H1 (cell line): ENCODE measurements at regions not wholly inside any gene's neighbourhood (a gene's known extent, or its start where the extent isn't known, plus 50 kb on each side); places are given as distances from the start of the nearest gene placed in this dataset.

ENCODE experiments used
- CTCF ChIA-PET: fragments of 300-600 bp; sonication (Branson Sonifier 250); formaldehyde crosslinking; loops from one replicate; lab custom pipeline; 2021; ENCODE audit not compliant: partially characterized antibody; lab: Charles Lee
- POLR2A ChIA-PET: fragments of 300-600 bp; sonication (Branson Sonifier 250); formaldehyde crosslinking; loops from one replicate; lab custom pipeline; 2021; ENCODE audit warnings: inconsistent platforms; ENCODE audit not compliant: partially characterized antibody; lab: Charles Lee
- DNase-seq, 2 experiments: peaks; one replicate each; pipeline versions ENCODE4 v3.0.0 to v3.0.0-alpha.2; 2010 to 2022; ENCODE audit warnings: low spot score in 2 of 2, low read depth in 1 of 2, mixed read lengths in 1 of 2
- FAIRE-seq: peaks from 2 replicates; lab custom pipeline; 2011; peaks lifted over from hg19 to GRCh38; lab: Jason Lieb, UNC
- H2AFZ ChIP-seq: 2 replicates; pipeline ENCODE4 v1.8.1; 2012; ENCODE audit warnings: low read length, inconsistent platforms
- H2AK5ac ChIP-seq: 2 replicates; pipeline ENCODE4 v1.6.1; 2013; ENCODE audit warnings: low read depth, low read length
- H2BK120ac ChIP-seq: replicated peaks from 2 replicates; pipeline ENCODE3; 2013; ENCODE audit warnings: low read depth, low read length, inconsistent platforms
- H2BK12ac ChIP-seq: 2 replicates; pipeline ENCODE4 v1.6.1; 2013; ENCODE audit warnings: low read depth, low read length
- H2BK15ac ChIP-seq: 2 replicates; pipeline ENCODE4 v1.6.1; 2013; ENCODE audit warnings: low read length
- H2BK20ac ChIP-seq: 2 replicates; pipeline ENCODE4 v1.6.1; 2013; ENCODE audit warnings: low read length
- H2BK5ac ChIP-seq: 2 replicates; pipeline ENCODE4 v1.6.1; 2013; ENCODE audit warnings: low read depth, low read length
- H3K14ac ChIP-seq: 2 replicates; pipeline ENCODE4 v1.6.1; 2013; ENCODE audit warnings: inconsistent platforms; ENCODE audit not compliant: insufficient read length
- H3K18ac ChIP-seq: 2 replicates; pipeline ENCODE4 v1.6.1; 2013; ENCODE audit warnings: low read length; ENCODE audit errors: extremely low read depth
- H3K23ac ChIP-seq: 2 replicates; pipeline ENCODE4 v1.6.1; 2013; ENCODE audit warnings: inconsistent platforms; ENCODE audit not compliant: insufficient read length
- H3K23me2 ChIP-seq: 2 replicates; pipeline ENCODE4 v1.6.1; 2013; ENCODE audit warnings: low read depth, low read length
- H3K27ac ChIP-seq: 2 replicates; pipeline ENCODE4 v1.6.1; 2011; ENCODE audit warnings: low read depth, low read length, inconsistent platforms
- H3K27me3 ChIP-seq, 4 experiments: replicated peaks in 1 of 4; 1 replicate in 1 of 4; 2 replicates in 3 of 4; pipeline versions ENCODE4 v1.6.1 to v1.8.1; 2011 to 2013; ENCODE audit warnings: low read length in 3 of 4, mild to moderate bottlenecking in 3 of 4, inconsistent platforms in 2 of 4, mixed read lengths in 2 of 4, moderate library complexity in 1 of 4; ENCODE audit not compliant: control insufficient read depth in 3 of 4, insufficient read depth in 3 of 4; ENCODE audit errors: extremely low read depth in 1 of 4
- H3K36me3 ChIP-seq, 4 experiments: 2 replicates each; pipeline versions ENCODE4 v1.6.1 to v1.8.1; 2011 to 2013; ENCODE audit warnings: mild to moderate bottlenecking in 4 of 4, low read length in 3 of 4, moderate library complexity in 2 of 4, control low read depth in 1 of 4, inconsistent platforms in 1 of 4; ENCODE audit not compliant: insufficient read depth in 4 of 4, control insufficient read depth in 2 of 4
- H3K4ac ChIP-seq: replicated peaks from 2 replicates; pipeline ENCODE3; 2013; ENCODE audit warnings: low read length, low read depth, mixed read lengths, inconsistent platforms; ENCODE audit not compliant: insufficient read length
- H3K4me1 ChIP-seq, 4 experiments: replicated peaks in 1 of 4; 1 replicate in 1 of 4; 2 replicates in 3 of 4; pipeline versions ENCODE4 v1.6.1 to v1.8.1; 2011 to 2013; ENCODE audit warnings: low read length in 3 of 4, inconsistent platforms in 2 of 4, mixed read lengths in 1 of 4; ENCODE audit not compliant: insufficient read depth in 4 of 4, control insufficient read depth in 3 of 4
- H3K4me2 ChIP-seq, 2 experiments: 2 replicates each; pipeline versions ENCODE4 v1.6.1 to v1.8.1; 2011 to 2013; ENCODE audit warnings: low read depth in 2 of 2, low read length in 2 of 2, control low read depth in 1 of 2, inconsistent platforms in 1 of 2, mild to moderate bottlenecking in 1 of 2; ENCODE audit not compliant: insufficient read depth in 1 of 2
- H3K4me3 ChIP-seq, 4 experiments: fragments of 200-600, 300-600 bp in 1 of 4; sonication (generic), shearing (Covaris generic), sonication (Bioruptor Twin) in 1 of 4; 2 replicates each; pipeline versions ENCODE4 v1.5.1 to v1.8.1; 2011 to 2016; ENCODE audit warnings: low read length in 4 of 4, low read depth in 3 of 4, control low read depth in 2 of 4, inconsistent platforms in 2 of 4, mild to moderate bottlenecking in 2 of 4, mixed read lengths in 1 of 4, moderate library complexity in 1 of 4; ENCODE audit not compliant: insufficient read depth in 2 of 4; ENCODE audit errors: extremely low read depth in 1 of 4
- H3K56ac ChIP-seq: replicated peaks from 2 replicates; pipeline ENCODE3; 2013; ENCODE audit warnings: low read depth, mild to moderate bottlenecking, mixed read lengths, low read length, inconsistent platforms; ENCODE audit not compliant: insufficient read length
- H3K79me1 ChIP-seq: 2 replicates; pipeline ENCODE4 v1.6.1; 2013; ENCODE audit warnings: low read depth, low read length, control low read depth
- H3K79me2 ChIP-seq, 2 experiments: 2 replicates each; pipeline versions ENCODE4 v1.6.1 to v1.8.1; 2012 to 2013; ENCODE audit warnings: low read length in 2 of 2, mild to moderate bottlenecking in 2 of 2, inconsistent platforms in 1 of 2; ENCODE audit not compliant: insufficient read depth in 2 of 2, control insufficient read depth in 1 of 2
- H3K9ac ChIP-seq, 4 experiments: replicated peaks in 1 of 4; 1 replicate in 1 of 4; 2 replicates in 3 of 4; pipeline versions ENCODE4 v1.6.1 to v1.8.1; 2011 to 2013; ENCODE audit warnings: low read depth in 3 of 4, low read length in 3 of 4, control low read depth in 2 of 4, mild to moderate bottlenecking in 2 of 4, moderate library complexity in 2 of 4, inconsistent platforms in 1 of 4; ENCODE audit errors: extremely low read depth in 1 of 4
- H3K9me3 ChIP-seq, 2 experiments: 2 replicates each; pipeline versions ENCODE4 v1.6.1 to v1.8.1; 2012 to 2013; ENCODE audit warnings: mild to moderate bottlenecking in 2 of 2, moderate library complexity in 2 of 2, control low read depth in 1 of 2, inconsistent platforms in 1 of 2, low read depth in 1 of 2, low read length in 1 of 2, mixed read lengths in 1 of 2; ENCODE audit not compliant: insufficient read depth in 2 of 2
- H4K20me1 ChIP-seq, 2 experiments: replicated peaks in 1 of 2; 2 replicates each; pipeline versions ENCODE3 to v1.8.1; 2011 to 2013; ENCODE audit warnings: inconsistent platforms in 2 of 2, low read length in 2 of 2, mild to moderate bottlenecking in 1 of 2; ENCODE audit not compliant: insufficient read depth in 2 of 2, control insufficient read depth in 1 of 2
- H4K5ac ChIP-seq: 2 replicates; pipeline ENCODE4 v1.6.1; 2013; ENCODE audit warnings: low read length, low read depth, mixed read lengths, inconsistent platforms; ENCODE audit not compliant: insufficient read length
- H4K8ac ChIP-seq: 2 replicates; pipeline ENCODE4 v1.8.0; 2013; ENCODE audit warnings: mild to moderate bottlenecking, moderate library complexity, low read length, inconsistent platforms; ENCODE audit not compliant: insufficient read depth; ENCODE audit errors: extremely low read depth
- H4K91ac ChIP-seq: replicated peaks from 2 replicates; pipeline ENCODE3; 2013; ENCODE audit warnings: low read length, mixed read lengths, inconsistent platforms; ENCODE audit not compliant: insufficient read length
- BACH1 ChIP-seq: IDR thresholded peaks from 2 replicates; pipeline ENCODE4 v1.6.1; 2012; ENCODE audit warnings: low read length, improper control_type of control experiment
- CEBPB ChIP-seq: IDR thresholded peaks from 2 replicates; pipeline ENCODE4 v1.6.1; 2012; ENCODE audit warnings: low read depth, low read length
- CREB1 ChIP-seq: IDR thresholded peaks from 2 replicates; pipeline ENCODE4 v1.6.1; 2012; ENCODE audit warnings: inconsistent platforms
- EZH2 ChIP-seq: fragments of 200-600 bp; sonication (generic); IDR thresholded peaks from 2 replicates; pipeline ENCODE4 v1.7.1; 2012; ENCODE audit warnings: low read depth, mild to moderate bottlenecking, moderate library complexity, low read length, inconsistent platforms; ENCODE audit not compliant: severe bottlenecking
- HDAC2 ChIP-seq, 2 experiments: fragments of 300-600 bp in 1 of 2; sonication (generic) in 1 of 2; IDR thresholded peaks; 2 replicates each; pipeline ENCODE4 v1.6.1; 2011 to 2012; ENCODE audit warnings: low read depth in 2 of 2, low read length in 2 of 2, mild to moderate bottlenecking in 2 of 2, moderate library complexity in 2 of 2, borderline replicate concordance in 1 of 2, inconsistent platforms in 1 of 2
- JUN ChIP-seq: IDR thresholded peaks from 2 replicates; pipeline ENCODE4 v1.6.1; 2011; ENCODE audit warnings: low read depth, mild to moderate bottlenecking, improper control_type of control experiment, low read length
- JUND ChIP-seq: IDR thresholded peaks from 2 replicates; pipeline ENCODE4 v1.6.1; 2011; ENCODE audit warnings: mild to moderate bottlenecking, improper control_type of control experiment, low read length
- KDM1A ChIP-seq: fragments of 200-600, 300-600 bp; sonication (generic); IDR thresholded peaks from 2 replicates; pipeline ENCODE4 v1.7.1; 2016; ENCODE audit warnings: mild to moderate bottlenecking, low read length, borderline replicate concordance
- NANOG ChIP-seq: IDR thresholded peaks from 2 replicates; pipeline ENCODE4 v1.6.1; 2011; ENCODE audit warnings: low read length, low read depth, mild to moderate bottlenecking, inconsistent platforms; ENCODE audit not compliant: insufficient read depth, poor library complexity, severe bottlenecking
- POLR2A ChIP-seq, 2 experiments: IDR thresholded peaks; 1 replicate in 1 of 2; 2 replicates in 1 of 2; pipeline ENCODE4 v1.6.1; 2011; ENCODE audit warnings: low read depth in 2 of 2, low read length in 2 of 2, mild to moderate bottlenecking in 2 of 2; ENCODE audit errors: control extremely low read depth in 1 of 2
- RXRA ChIP-seq: IDR thresholded peaks from 2 replicates; pipeline ENCODE4 v1.6.1; 2011; ENCODE audit warnings: low read depth, mild to moderate bottlenecking, low read length, moderate library complexity; ENCODE audit not compliant: insufficient read depth
- SP2 ChIP-seq: IDR thresholded peaks from 2 replicates; pipeline ENCODE4 v1.6.1; 2012; ENCODE audit warnings: mild to moderate bottlenecking, low read length, inconsistent platforms
- SUZ12 ChIP-seq: fragments of 200-600 bp; sonication (generic); IDR thresholded peaks from 2 replicates; pipeline ENCODE4 v1.6.1; 2012; ENCODE audit warnings: mild to moderate bottlenecking, inconsistent platforms, low read length, moderate library complexity, mixed read lengths
- TAF1 ChIP-seq: IDR thresholded peaks from 2 replicates; pipeline ENCODE4 v1.6.1; 2011; ENCODE audit warnings: mild to moderate bottlenecking, low read depth, low read length
- WGBS, 2 experiments: shearing (Covaris generic) in 1 of 2; methylation state at CpG; one replicate each; pipeline versions ENCODE4 v1.1.6 to v1.1.7; 2013 to 2015; ENCODE audit warnings: low lambda C conversion rate in 2 of 2, mixed read lengths in 2 of 2, inconsistent platforms in 1 of 2, low coverage in 1 of 2, missing lambda C conversion rate in 1 of 2; ENCODE audit not compliant: insufficient replicate concordance in 2 of 2, insufficient coverage in 1 of 2, insufficient read length in 1 of 2; ENCODE audit errors: extremely low coverage in 1 of 2, missing lambda C conversion rate in 1 of 2; 5-methylcytosine and 5-hydroxymethylcytosine counted together

DNA sequence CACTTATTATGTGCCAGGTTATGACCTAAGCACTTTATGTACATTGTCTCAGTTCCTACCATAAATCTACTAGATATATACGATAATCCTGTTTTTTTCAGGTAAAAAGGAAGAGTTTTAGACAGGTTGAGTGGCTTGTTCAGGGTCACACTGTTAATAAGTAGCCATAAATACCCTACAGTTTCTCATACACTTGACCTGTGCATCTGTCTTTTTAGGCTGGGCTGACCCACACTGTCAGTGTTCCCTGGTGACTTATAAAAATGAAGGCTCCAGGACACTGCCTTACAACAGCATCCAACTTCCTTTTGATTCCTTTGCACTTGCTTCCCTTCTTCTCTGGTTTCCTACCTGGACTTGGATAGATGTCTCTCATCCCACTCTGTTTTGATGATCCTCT, 78.2 kb upstream of the PAQR3 start:
- ChIA-PET POLR2A (no interaction called here), CTCF (interaction anchor here (0.7 kb wide), 2 partner anchors 61 to 1316 kb away, joined by 3 read pairs; no protein-coding TSS in a partner anchor)
- H3K9me3 ChIP-seq: no peaks in the 10 kb centered on the region
- H2BK12ac ChIP-seq: no peak overlapping the region
- H3K27me3 ChIP-seq: no peaks in the 10 kb centered on the region
- H4K5ac ChIP-seq: no peak overlapping the region
- H2AFZ ChIP-seq: no peak overlapping the region
- no peaks in the 10 kb centered on the region for H3K36me3 ChIP-seq
- H3K18ac ChIP-seq: no peak overlapping the region
- H3K14ac ChIP-seq: no peak overlapping the region
- H2BK5ac ChIP-seq: no peak overlapping the region
- no peak overlapping the region for H3K4me2 ChIP-seq
- H4K20me1 ChIP-seq: no peaks in the 10 kb centered on the region
- H3K4me3 ChIP-seq: no peak overlapping the region
- H3K27ac ChIP-seq: no peak overlapping the region
- no peak overlapping the region for H2BK20ac ChIP-seq
- no peak overlapping the region for H2BK120ac ChIP-seq
- no peaks in the 10 kb centered on the region for H3K4me1 ChIP-seq
- no peak overlapping the region for H2BK15ac ChIP-seq
- no peak overlapping the region for H3K23ac ChIP-seq
- H3K79me1 ChIP-seq: no peaks in the 10 kb centered on the region
- H3K4ac ChIP-seq: no peak overlapping the region
- FAIRE-seq: no peak
- no peak overlapping the region for H2AK5ac ChIP-seq
- no peak overlapping the region for H4K91ac ChIP-seq
- H3K56ac ChIP-seq: no peak overlapping the region
- no peak overlapping the region for H3K9ac ChIP-seq
- H3K79me2 ChIP-seq: no peaks in the 10 kb centered on the region
- 88% methylated on average over 1 of the region's 1 CpG; no CpG with 5 or more reads in 1 of the 2 experiments for WGBS, 2 experiments
- H3K23me2 ChIP-seq: no peaks in the 10 kb centered on the region
- no peak for DNase-seq
- H4K8ac ChIP-seq: no peak overlapping the region
- TF ChIP-seq TAF1 (no peak), POLR2A (IDR thresholded peaks at IDR 0.05; ENCODE audit: control extremely low read depth in 1 of 2, low read depth in 2 of 2, low read length in 2 of 2) (no peak), BACH1 (no peak), SUZ12 (no peak), CEBPB (no peak), HDAC2 (IDR thresholded peaks at IDR 0.05; ENCODE audit: borderline replicate concordance in 1 of 2, low read depth in 2 of 2, low read length in 2 of 2) (no peak), EZH2 (no peak), NANOG (no peak), RXRA (no peak), CREB1 (no peak), SP2 (no peak), KDM1A (no peak), JUN (no peak), JUND (no peak)
